DND-41 (cell line): ENCODE measurements at regions not wholly inside any gene's neighbourhood (a gene's known extent, or its start where the extent isn't known, plus 50 kb on each side); places are given as distances from the start of the nearest gene placed in this dataset.

Source experiments
- ATAC-seq: fragments of 200-7000 bp; cut with Tn5 transposase; 3 replicates; pipeline ENCODE4 v1.9.1; 2021; ENCODE audit warnings: low read depth; ENCODE audit not compliant: insufficient read depth
- DNase-seq: peaks from one replicate; pipeline ENCODE4 v3.0.0-alpha.2; 2020
- H2AFZ ChIP-seq: 2 replicates; pipeline ENCODE4 v1.6.0; 2012; ENCODE audit warnings: low read depth, low read length
- H3K27ac ChIP-seq: 2 replicates; pipeline ENCODE4 v1.5.1; 2012; ENCODE audit warnings: low read length, inconsistent platforms
- H3K27me3 ChIP-seq: fragments of 200-600 bp; sonication (generic); 2 replicates; pipeline ENCODE4 v1.6.0; 2012; ENCODE audit warnings: low read length, mild to moderate bottlenecking, inconsistent platforms; ENCODE audit not compliant: insufficient read depth, poor library complexity
- H3K36me3 ChIP-seq: 2 replicates; pipeline ENCODE4 v1.5.1; 2012; ENCODE audit warnings: low read length, inconsistent platforms; ENCODE audit not compliant: insufficient read depth
- H3K4me1 ChIP-seq: 2 replicates; pipeline ENCODE4 v1.5.1; 2012; ENCODE audit warnings: mild to moderate bottlenecking, low read length; ENCODE audit not compliant: insufficient read depth
- H3K4me2 ChIP-seq: 2 replicates; pipeline ENCODE4 v1.6.0; 2012; ENCODE audit warnings: mild to moderate bottlenecking, moderate library complexity, low read length, inconsistent platforms; ENCODE audit not compliant: insufficient read depth
- H3K4me3 ChIP-seq, 2 experiments: fragments of 200-600 bp in 1 of 2; shearing (Covaris generic) in 1 of 2; 2 replicates each; pipeline ENCODE4 v1.5.1; 2012 to 2016; ENCODE audit warnings: inconsistent platforms in 2 of 2, low read length in 2 of 2, mild to moderate bottlenecking in 2 of 2, low read depth in 1 of 2, moderate library complexity in 1 of 2
- H3K79me2 ChIP-seq: 2 replicates; pipeline ENCODE4 v1.6.0; 2012; ENCODE audit warnings: low read length, inconsistent platforms; ENCODE audit not compliant: insufficient read depth
- H3K9ac ChIP-seq: 2 replicates; pipeline ENCODE4 v1.6.0; 2012; ENCODE audit warnings: low read depth, mild to moderate bottlenecking, inconsistent platforms, low read length, moderate library complexity
- H3K9me3 ChIP-seq: 2 replicates; pipeline ENCODE4 v1.5.1; 2012; ENCODE audit warnings: low read length, moderate library complexity, mild to moderate bottlenecking, inconsistent platforms; ENCODE audit not compliant: insufficient read depth, severe bottlenecking
- H4K20me1 ChIP-seq: 2 replicates; pipeline ENCODE4 v1.6.0; 2012; ENCODE audit warnings: low read length; ENCODE audit not compliant: insufficient read depth
- CTCF ChIP-seq: IDR thresholded peaks from 2 replicates; pipeline ENCODE4 v1.5.1; 2012; ENCODE audit warnings: borderline replicate concordance, low read length, moderate library complexity, mild to moderate bottlenecking; ENCODE audit not compliant: poor library complexity, severe bottlenecking; ENCODE audit errors: extremely low read depth
- EZH2 ChIP-seq: IDR thresholded peaks from 3 replicates; pipeline ENCODE4 v1.6.1; 2012; ENCODE audit warnings: borderline replicate concordance, low read depth, mild to moderate bottlenecking, moderate library complexity, low read length, inconsistent platforms; ENCODE audit not compliant: severe bottlenecking

GRCh38 chr10:28774051-28774995 lies 97.0 kb downstream of the BAMBI start:
- TF ChIP-seq EZH2 (no peak), CTCF (no peak)
- Histone ChIP-seq H3K79me2 (no peaks in the 10 kb centered on the region), H3K4me1 (no peaks in the 10 kb centered on the region), H3K4me2 (no peak overlapping the region), H3K27me3 (no peaks in the 10 kb centered on the region), H3K9me3 (no peaks in the 10 kb centered on the region), H3K27ac (no peak overlapping the region), H3K9ac (no peak overlapping the region), H2AFZ (no peak overlapping the region), H3K36me3 (no peaks in the 10 kb centered on the region), H3K4me3 (no peak overlapping the region), H4K20me1 (no peaks in the 10 kb centered on the region)
- no peak for ATAC-seq
- no peak for DNase-seq

- Histone ChIP-seq H3K27me3 (no peaks in the 10 kb centered on the region), H3K4me1 (no peaks in the 10 kb centered on the region), H3K36me3 (no peaks in the 10 kb centered on the region), H3K27ac (no peak overlapping the region), H3K9me3 (no peaks in the 10 kb centered on the region), H4K20me1 (no peaks in the 10 kb centered on the region), H3K79me2 (no peaks in the 10 kb centered on the region), H3K4me3 (no peak overlapping the region), H2AFZ (no peak overlapping the region), H3K4me2 (no peak overlapping the region), H3K9ac (no peak overlapping the region)
- TF ChIP-seq EZH2: no peak
- no peak for TF ChIP-seq CTCF
- no peak for DNase-seq
- no peak for ATAC-seq
Observed at GRCh38 chr10:28775773-28776172, 98.5 kb downstream of the BAMBI start.

- DNase-seq (no peak), ATAC-seq (no peak)
- no peaks in the 10 kb centered on the region for H3K27me3 ChIP-seq
- H3K36me3 ChIP-seq: no peaks in the 10 kb centered on the region
- TF ChIP-seq CTCF: no peak
- TF ChIP-seq EZH2: no peak
- H3K4me2 ChIP-seq: no peak overlapping the region
- no peaks in the 10 kb centered on the region for H4K20me1 ChIP-seq
- H3K27ac ChIP-seq: no peak overlapping the region
- no peaks in the 10 kb centered on the region for H3K4me1 ChIP-seq
- no peaks in the 10 kb centered on the region for H3K9me3 ChIP-seq
- no peak overlapping the region for H3K9ac ChIP-seq
- no peak overlapping the region for H3K4me3 ChIP-seq
- no peak overlapping the region for H2AFZ ChIP-seq
- H3K79me2 ChIP-seq: no peaks in the 10 kb centered on the region
Observed at GRCh38 chr10:28776519-28776918, 99.2 kb downstream of the BAMBI start.
